Epithelial cell of proximal tubule (primary cell): ENCODE measurements at regions not wholly inside any gene's neighbourhood (a gene's known extent, or its start where the extent isn't known, plus 50 kb on each side); places are given as distances from the start of the nearest gene placed in this dataset.

Experiments used
- DNase-seq: peaks from one replicate; pipeline ENCODE4 v3.0.0-alpha.2; 2011; ENCODE audit warnings: low read depth
- H3K4me3 ChIP-seq: 2 replicates; pipeline ENCODE4 v1.5.1; 2011; ENCODE audit warnings: low read depth, mild to moderate bottlenecking, low read length
- CTCF ChIP-seq: conservative IDR thresholded peaks from 2 replicates; pipeline ENCODE4 v1.5.1; 2012; ENCODE audit warnings: low read depth, mild to moderate bottlenecking, low read length

DNA sequence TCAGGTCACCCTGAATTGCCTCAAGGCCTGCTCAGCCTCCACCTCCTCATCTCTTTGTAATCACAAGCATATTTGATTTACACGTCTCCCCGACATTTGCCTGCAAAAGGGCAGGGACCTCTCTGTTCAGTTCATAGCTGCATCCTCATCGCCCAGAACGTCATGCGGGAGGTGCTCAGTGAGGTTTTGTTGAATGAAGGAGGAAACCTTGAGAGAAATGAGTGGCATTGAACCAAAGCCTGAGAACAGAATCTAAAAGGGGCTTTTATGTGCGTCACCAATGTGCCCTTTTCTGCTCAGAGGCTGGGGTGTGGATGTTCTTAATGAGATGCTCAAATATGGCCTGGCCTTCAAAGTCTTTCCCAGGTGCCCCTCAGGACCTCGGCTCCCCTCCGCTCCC lies 50.0 kb upstream of the LHX5 start:
- DNase-seq, result no peak
- H3K4me3 ChIP-seq, result no peak overlapping the region
- no peak for TF ChIP-seq CTCF
